ENCODE measurements at regions not wholly inside any gene's neighbourhood (a gene's known extent, or its start where the extent isn't known, plus 50 kb on each side); places are given as distances from the start of the nearest gene placed in this dataset.

DNA sequence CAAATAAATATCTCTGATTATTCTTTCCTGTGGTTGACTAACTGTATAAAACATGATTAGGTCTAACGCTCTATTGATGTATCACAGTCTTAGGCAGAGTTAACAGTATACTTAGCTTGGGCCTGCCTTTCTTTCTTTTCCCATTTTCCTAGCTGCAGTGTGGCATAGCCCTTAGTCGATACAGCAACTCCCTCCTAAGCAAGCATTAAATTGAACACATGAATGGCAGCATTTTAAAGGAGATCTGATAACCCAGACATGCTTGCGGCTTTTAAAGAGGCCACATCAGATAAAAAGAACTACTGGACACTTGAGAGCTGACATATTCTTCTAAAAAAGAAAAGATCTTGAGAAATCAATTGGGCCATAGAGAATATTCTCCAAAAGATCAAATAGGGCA is 312.0 kb upstream of the TMPRSS15 start:
- TF ChIP-seq CREB1 (IDR thresholded peaks at IDR 0.05; ENCODE audit: low read depth) (no peak), TCF12 (IDR thresholded peaks at IDR 0.05; ENCODE audit: low read depth) (no peak)

DNA sequence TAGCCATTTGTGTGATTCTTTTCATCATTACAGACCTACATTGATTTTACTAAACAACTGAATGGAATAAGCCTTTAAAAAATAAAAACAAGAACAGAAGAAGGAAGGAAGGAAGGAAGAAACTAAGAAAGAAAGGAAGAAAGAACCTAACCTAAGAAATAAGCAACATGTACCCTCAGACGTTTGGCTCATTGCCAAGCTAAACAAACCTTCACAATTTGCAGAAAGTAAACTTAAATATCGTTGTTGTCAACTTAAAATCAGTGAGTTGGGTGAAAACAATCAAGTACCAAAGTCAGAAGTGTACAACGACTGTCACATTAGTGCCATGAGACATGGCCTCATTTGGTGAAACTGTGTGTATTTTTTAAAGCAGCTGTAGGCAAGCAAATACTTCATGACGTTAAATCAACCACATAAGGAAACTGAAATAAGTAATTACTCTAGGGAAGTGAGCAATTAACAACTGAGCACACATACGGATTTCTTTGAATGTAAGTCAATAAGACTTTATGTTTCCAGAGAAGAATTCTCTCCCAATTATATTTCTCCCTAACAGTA is 313.1 kb upstream of the TMPRSS15 start:
- TF ChIP-seq ZBTB7A (IDR thresholded peaks at IDR 0.05; ENCODE audit: low read depth) (no peak), RAD21 (IDR thresholded peaks at IDR 0.05; ENCODE audit: low read depth) (no peak), NFIC (IDR thresholded peaks at IDR 0.05) (0 out of 2 replicates have a peak, but pooled peaks have one; percentile 21)

DNA sequence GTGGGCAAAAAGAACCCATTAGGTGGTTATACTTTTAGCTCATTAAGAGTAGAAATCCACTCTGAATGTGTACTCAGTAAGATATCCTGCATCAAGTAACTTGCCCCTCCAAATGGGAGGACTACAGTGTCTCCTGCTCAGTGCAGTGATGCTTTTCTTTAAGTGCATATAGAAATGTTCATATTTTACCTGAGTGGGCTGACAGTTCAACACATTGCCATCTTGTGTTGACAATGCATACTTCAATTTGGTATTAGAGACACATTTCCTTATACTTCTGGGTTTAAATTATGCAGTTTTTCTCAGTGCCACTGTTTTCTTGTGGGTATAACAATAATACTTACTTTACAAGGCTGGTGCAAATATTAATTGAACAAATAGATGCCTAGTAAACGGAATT is 318.6 kb upstream of the TMPRSS15 start:
- TF ChIP-seq TCF12 (IDR thresholded peaks at IDR 0.05; ENCODE audit: low read depth): no peak
- no peak for TF ChIP-seq FOXM1 (IDR thresholded peaks at IDR 0.05; ENCODE audit: borderline replicate concordance, low read depth)
- no peak for TF ChIP-seq ZBTB7A (IDR thresholded peaks at IDR 0.05; ENCODE audit: low read depth)
- TF ChIP-seq NFIC (IDR thresholded peaks at IDR 0.05): no peak
- no peak for TF ChIP-seq CEBPB (IDR thresholded peaks at IDR 0.05)
- no peak for TF ChIP-seq EP300 (IDR thresholded peaks at IDR 0.05; ENCODE audit: borderline replicate concordance)
- TF ChIP-seq EGR1 (IDR thresholded peaks at IDR 0.05): no peak
- TF ChIP-seq TEAD4 (IDR thresholded peaks at IDR 0.05): no peak
- TF ChIP-seq, protein P1, sequence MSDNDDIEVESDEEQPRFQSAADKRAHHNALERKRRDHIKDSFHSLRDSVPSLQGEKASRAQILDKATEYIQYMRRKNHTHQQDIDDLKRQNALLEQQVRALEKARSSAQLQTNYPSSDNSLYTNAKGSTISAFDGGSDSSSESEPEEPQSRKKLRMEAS (IDR thresholded peaks at IDR 0.05): no peak
- TF ChIP-seq, protein P2, sequence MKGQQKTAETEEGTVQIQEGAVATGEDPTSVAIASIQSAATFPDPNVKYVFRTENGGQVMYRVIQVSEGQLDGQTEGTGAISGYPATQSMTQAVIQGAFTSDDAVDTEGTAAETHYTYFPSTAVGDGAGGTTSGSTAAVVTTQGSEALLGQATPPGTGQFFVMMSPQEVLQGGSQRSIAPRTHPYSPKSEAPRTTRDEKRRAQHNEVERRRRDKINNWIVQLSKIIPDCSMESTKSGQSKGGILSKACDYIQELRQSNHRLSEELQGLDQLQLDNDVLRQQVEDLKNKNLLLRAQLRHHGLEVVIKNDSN (IDR thresholded peaks at IDR 0.05): no peak
- no peak for TF ChIP-seq TAF1 (IDR thresholded peaks at IDR 0.05; ENCODE audit: low read depth)
- TF ChIP-seq RAD21 (IDR thresholded peaks at IDR 0.05; ENCODE audit: low read depth): no peak
- no peak for TF ChIP-seq CREB1 (IDR thresholded peaks at IDR 0.05; ENCODE audit: low read depth)
- TF ChIP-seq YY1 (IDR thresholded peaks at IDR 0.05; ENCODE audit: low read depth): no peak
- TF ChIP-seq, protein P3, sequence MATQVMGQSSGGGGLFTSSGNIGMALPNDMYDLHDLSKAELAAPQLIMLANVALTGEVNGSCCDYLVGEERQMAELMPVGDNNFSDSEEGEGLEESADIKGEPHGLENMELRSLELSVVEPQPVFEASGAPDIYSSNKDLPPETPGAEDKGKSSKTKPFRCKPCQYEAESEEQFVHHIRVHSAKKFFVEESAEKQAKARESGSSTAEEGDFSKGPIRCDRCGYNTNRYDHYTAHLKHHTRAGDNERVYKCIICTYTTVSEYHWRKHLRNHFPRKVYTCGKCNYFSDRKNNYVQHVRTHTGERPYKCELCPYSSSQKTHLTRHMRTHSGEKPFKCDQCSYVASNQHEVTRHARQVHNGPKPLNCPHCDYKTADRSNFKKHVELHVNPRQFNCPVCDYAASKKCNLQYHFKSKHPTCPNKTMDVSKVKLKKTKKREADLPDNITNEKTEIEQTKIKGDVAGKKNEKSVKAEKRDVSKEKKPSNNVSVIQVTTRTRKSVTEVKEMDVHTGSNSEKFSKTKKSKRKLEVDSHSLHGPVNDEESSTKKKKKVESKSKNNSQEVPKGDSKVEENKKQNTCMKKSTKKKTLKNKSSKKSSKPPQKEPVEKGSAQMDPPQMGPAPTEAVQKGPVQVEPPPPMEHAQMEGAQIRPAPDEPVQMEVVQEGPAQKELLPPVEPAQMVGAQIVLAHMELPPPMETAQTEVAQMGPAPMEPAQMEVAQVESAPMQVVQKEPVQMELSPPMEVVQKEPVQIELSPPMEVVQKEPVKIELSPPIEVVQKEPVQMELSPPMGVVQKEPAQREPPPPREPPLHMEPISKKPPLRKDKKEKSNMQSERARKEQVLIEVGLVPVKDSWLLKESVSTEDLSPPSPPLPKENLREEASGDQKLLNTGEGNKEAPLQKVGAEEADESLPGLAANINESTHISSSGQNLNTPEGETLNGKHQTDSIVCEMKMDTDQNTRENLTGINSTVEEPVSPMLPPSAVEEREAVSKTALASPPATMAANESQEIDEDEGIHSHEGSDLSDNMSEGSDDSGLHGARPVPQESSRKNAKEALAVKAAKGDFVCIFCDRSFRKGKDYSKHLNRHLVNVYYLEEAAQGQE (IDR thresholded peaks at IDR 0.05; ENCODE audit: low read depth): no peak

DNA sequence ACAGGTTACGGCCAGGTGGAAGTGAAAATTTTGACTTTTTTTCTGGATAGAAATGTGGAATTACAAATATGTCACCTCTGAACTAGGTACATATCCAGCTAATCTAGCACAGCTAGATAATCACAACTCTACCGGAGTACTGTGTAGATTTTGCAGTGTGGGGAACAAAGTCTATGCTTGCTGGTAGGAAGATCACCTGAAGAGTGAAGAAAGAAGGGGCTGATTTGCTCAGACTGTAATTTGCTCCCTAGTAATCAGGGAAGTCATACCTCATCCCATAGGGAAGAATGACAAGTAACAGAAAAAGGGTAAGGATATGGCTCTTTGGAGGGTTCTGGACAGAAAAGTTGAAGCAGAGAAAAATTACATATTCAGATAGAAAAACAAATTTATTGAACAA is 319.6 kb upstream of the TMPRSS15 start:
- TF ChIP-seq, protein P1 (IDR thresholded peaks at IDR 0.05): no peak
- no peak for TF ChIP-seq CREB1 (IDR thresholded peaks at IDR 0.05; ENCODE audit: low read depth)
- TF ChIP-seq TEAD4 (IDR thresholded peaks at IDR 0.05): no peak
- no peak for TF ChIP-seq NFIC (IDR thresholded peaks at IDR 0.05)
- no peak for TF ChIP-seq TAF1 (IDR thresholded peaks at IDR 0.05; ENCODE audit: low read depth)
- no peak for TF ChIP-seq TCF12 (IDR thresholded peaks at IDR 0.05; ENCODE audit: low read depth)
- TF ChIP-seq CEBPB (IDR thresholded peaks at IDR 0.05): no peak
- TF ChIP-seq FOXM1 (IDR thresholded peaks at IDR 0.05; ENCODE audit: borderline replicate concordance, low read depth): no peak
- TF ChIP-seq, protein P2 (IDR thresholded peaks at IDR 0.05): no peak
- TF ChIP-seq EP300 (IDR thresholded peaks at IDR 0.05; ENCODE audit: borderline replicate concordance): no peak
- no peak for TF ChIP-seq YY1 (IDR thresholded peaks at IDR 0.05; ENCODE audit: low read depth)
- TF ChIP-seq EGR1 (IDR thresholded peaks at IDR 0.05): no peak
- no peak for TF ChIP-seq ZBTB7A (IDR thresholded peaks at IDR 0.05; ENCODE audit: low read depth)
- TF ChIP-seq, protein P3 (IDR thresholded peaks at IDR 0.05; ENCODE audit: low read depth): no peak
- no peak for TF ChIP-seq RAD21 (IDR thresholded peaks at IDR 0.05; ENCODE audit: low read depth)

DNA sequence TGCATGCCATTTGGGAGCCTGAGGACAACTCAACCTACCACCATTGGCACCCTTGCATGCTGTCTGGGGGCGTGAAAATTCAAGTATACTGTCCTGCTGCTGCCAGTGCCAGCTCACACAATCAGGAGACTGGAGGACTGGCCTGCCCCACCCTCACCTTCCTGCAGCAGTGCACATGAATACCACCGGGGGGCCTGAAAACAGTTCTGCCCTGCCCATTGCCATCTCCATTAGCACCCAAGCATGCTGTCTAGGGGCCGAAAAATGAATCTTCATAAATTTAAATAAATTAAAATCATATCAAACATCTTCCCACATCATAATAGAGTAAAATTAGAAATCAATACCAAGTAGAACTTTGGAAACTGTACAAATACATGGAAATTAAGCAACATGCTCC is 322.1 kb upstream of the TMPRSS15 start:
- TF ChIP-seq, protein P1 (IDR thresholded peaks at IDR 0.05): no peak
- no peak for TF ChIP-seq NFIC (IDR thresholded peaks at IDR 0.05)
- no peak for TF ChIP-seq EGR1 (IDR thresholded peaks at IDR 0.05)
- TF ChIP-seq FOXM1 (IDR thresholded peaks at IDR 0.05; ENCODE audit: borderline replicate concordance, low read depth): no peak
- no peak for TF ChIP-seq CEBPB (IDR thresholded peaks at IDR 0.05)
- TF ChIP-seq YY1 (IDR thresholded peaks at IDR 0.05; ENCODE audit: low read depth): no peak
- no peak for TF ChIP-seq TAF1 (IDR thresholded peaks at IDR 0.05; ENCODE audit: low read depth)
- no peak for TF ChIP-seq CREB1 (IDR thresholded peaks at IDR 0.05; ENCODE audit: low read depth)
- TF ChIP-seq EP300 (IDR thresholded peaks at IDR 0.05; ENCODE audit: borderline replicate concordance): no peak
- no peak for TF ChIP-seq ZBTB7A (IDR thresholded peaks at IDR 0.05; ENCODE audit: low read depth)
- TF ChIP-seq TCF12 (IDR thresholded peaks at IDR 0.05; ENCODE audit: low read depth): no peak
- no peak for TF ChIP-seq TEAD4 (IDR thresholded peaks at IDR 0.05)
- TF ChIP-seq, protein P3 (IDR thresholded peaks at IDR 0.05; ENCODE audit: low read depth): no peak
- TF ChIP-seq RAD21 (IDR thresholded peaks at IDR 0.05; ENCODE audit: low read depth): no peak
- TF ChIP-seq, protein P2 (IDR thresholded peaks at IDR 0.05): no peak
